ENCODE measurements at regions not wholly inside any gene's neighbourhood (a gene's known extent, or its start where the extent isn't known, plus 50 kb on each side); places are given as distances from the start of the nearest gene placed in this dataset.
A peak's percentile ranks its signal among the peaks of the same experiment; 100 is the strongest.

GRCh38 chrX:15143050-15143824 lies 126.6 kb downstream of the ASB9 start:
- Mint-ChIP-seq H3K4me1 (ENCODE audit: insufficient read depth, unreplicated experiment) (no peaks in the 10 kb centered on the region), H3K27ac (ENCODE audit: low read depth, unreplicated experiment) (no peak overlapping the region), H3K36me3 (ENCODE audit: insufficient read depth, unreplicated experiment) (no peaks in the 10 kb centered on the region), H3K27me3 (ENCODE audit: insufficient read depth, unreplicated experiment) (peaks cover 70% of the 10 kb centered on the region), H3K4me3 (ENCODE audit: unreplicated experiment) (no peak overlapping the region), H3K9me3 (ENCODE audit: unreplicated experiment) (no peaks in the 10 kb centered on the region)
- CTCF ChIA-PET = interaction anchor here (0.6 to 4.8 kb wide), 53 partner anchors 9 to 1796 kb away, joined by 3 to 35 read pairs (median 4); no protein-coding TSS in a partner anchor
- TF ChIP-seq, protein P1, sequence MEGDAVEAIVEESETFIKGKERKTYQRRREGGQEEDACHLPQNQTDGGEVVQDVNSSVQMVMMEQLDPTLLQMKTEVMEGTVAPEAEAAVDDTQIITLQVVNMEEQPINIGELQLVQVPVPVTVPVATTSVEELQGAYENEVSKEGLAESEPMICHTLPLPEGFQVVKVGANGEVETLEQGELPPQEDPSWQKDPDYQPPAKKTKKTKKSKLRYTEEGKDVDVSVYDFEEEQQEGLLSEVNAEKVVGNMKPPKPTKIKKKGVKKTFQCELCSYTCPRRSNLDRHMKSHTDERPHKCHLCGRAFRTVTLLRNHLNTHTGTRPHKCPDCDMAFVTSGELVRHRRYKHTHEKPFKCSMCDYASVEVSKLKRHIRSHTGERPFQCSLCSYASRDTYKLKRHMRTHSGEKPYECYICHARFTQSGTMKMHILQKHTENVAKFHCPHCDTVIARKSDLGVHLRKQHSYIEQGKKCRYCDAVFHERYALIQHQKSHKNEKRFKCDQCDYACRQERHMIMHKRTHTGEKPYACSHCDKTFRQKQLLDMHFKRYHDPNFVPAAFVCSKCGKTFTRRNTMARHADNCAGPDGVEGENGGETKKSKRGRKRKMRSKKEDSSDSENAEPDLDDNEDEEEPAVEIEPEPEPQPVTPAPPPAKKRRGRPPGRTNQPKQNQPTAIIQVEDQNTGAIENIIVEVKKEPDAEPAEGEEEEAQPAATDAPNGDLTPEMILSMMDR (IDR thresholded peaks at IDR 0.05; ENCODE audit: unreplicated experiment) = peak; percentile 74
- intact Hi-C loops (cut with micrococcal nuclease) = loop anchor here (1.0 to 10.0 kb wide), 6 partner anchors 100 to 1104 kb away; partner anchors contain the start of gene GLRA2
- BruUV-seq (replicated peaks) = no TSS peak
- POLR2A ChIA-PET = no interaction called here
- DNase-seq (ENCODE audit: unreplicated experiment) = peak; percentile 67

GRCh38 chrX:15142084-15142715 lies 127.7 kb downstream of the ASB9 start:
- POLR2A ChIA-PET = no interaction called here
- Mint-ChIP-seq H3K27me3 (ENCODE audit: insufficient read depth, unreplicated experiment) (peaks cover 60% of the 10 kb centered on the region), H3K9me3 (ENCODE audit: unreplicated experiment) (no peaks in the 10 kb centered on the region), H3K36me3 (ENCODE audit: insufficient read depth, unreplicated experiment) (no peaks in the 10 kb centered on the region), H3K4me1 (ENCODE audit: insufficient read depth, unreplicated experiment) (no peaks in the 10 kb centered on the region), H3K4me3 (ENCODE audit: unreplicated experiment) (no peak overlapping the region), H3K27ac (ENCODE audit: low read depth, unreplicated experiment) (no peak overlapping the region)
- TF ChIP-seq, protein P1 (IDR thresholded peaks at IDR 0.05; ENCODE audit: unreplicated experiment) = no peak
- BruUV-seq (replicated peaks) = no TSS peak
- intact Hi-C loops (cut with micrococcal nuclease) = loop anchor here (2.0 to 10.0 kb wide), 3 partner anchors 427 to 1090 kb away; partner anchors contain the start of gene GLRA2
- no peak for DNase-seq (ENCODE audit: unreplicated experiment)
- CTCF ChIA-PET = interaction anchor here (0.6 to 4.8 kb wide), 24 partner anchors 8 to 1103 kb away, joined by 3 to 35 read pairs (median 4); no protein-coding TSS in a partner anchor

DNA sequence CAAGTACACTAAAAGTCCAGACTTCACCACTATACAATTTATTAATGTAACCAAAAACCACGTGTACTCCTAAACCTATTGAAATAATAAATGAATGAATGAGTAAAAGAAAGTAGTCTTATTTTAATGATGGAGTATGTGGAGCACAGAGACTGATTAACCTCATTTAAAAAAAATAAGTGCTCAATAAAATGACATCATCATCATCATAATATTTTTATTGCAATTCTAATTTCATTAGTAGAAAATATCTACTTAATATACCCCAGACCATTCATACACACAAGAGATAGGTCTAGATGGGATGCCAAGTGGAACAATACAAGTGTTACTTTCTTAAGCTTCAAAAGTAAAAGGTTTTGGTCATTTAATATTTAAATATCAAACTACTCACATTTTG lies 133.1 kb downstream of the ASB9 start:
- CTCF ChIA-PET = no interaction called here
- Mint-ChIP-seq H3K4me3 (ENCODE audit: unreplicated experiment) (no peak overlapping the region), H3K27ac (ENCODE audit: low read depth, unreplicated experiment) (no peak overlapping the region), H3K9me3 (ENCODE audit: unreplicated experiment) (no peaks in the 10 kb centered on the region), H3K36me3 (ENCODE audit: insufficient read depth, unreplicated experiment) (no peaks in the 10 kb centered on the region), H3K4me1 (ENCODE audit: insufficient read depth, unreplicated experiment) (no peaks in the 10 kb centered on the region), H3K27me3 (ENCODE audit: insufficient read depth, unreplicated experiment) (peaks cover 32% of the 10 kb centered on the region)
- POLR2A ChIA-PET = no interaction called here
- DNase-seq (ENCODE audit: unreplicated experiment) = no peak
- intact Hi-C loops (cut with micrococcal nuclease) = no loop called here
- no TSS peak for BruUV-seq (replicated peaks)
- TF ChIP-seq, protein P1 (IDR thresholded peaks at IDR 0.05; ENCODE audit: unreplicated experiment) = no peak

DNA sequence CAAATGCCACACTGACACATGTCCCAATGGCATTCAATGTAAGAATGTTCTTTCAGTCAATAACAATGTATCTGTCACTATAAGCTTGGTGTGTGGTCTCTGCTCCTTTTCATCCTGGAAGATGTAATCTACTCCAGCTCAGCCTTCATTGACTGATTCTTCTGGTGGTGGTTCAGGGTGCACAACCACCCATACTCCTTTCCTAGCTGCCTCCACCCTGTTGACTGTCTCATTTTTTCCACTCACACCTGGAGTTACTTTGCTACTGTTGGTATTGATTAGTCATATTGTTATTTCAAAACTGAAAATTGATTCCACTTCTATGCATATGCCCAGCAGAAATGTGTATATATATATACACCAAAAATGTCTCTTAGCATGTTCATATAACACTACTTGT lies 140.5 kb downstream of the ASB9 start:
- Mint-ChIP-seq H3K4me1 (ENCODE audit: insufficient read depth, unreplicated experiment) (no peaks in the 10 kb centered on the region), H3K27ac (ENCODE audit: low read depth, unreplicated experiment) (no peak overlapping the region), H3K36me3 (ENCODE audit: insufficient read depth, unreplicated experiment) (no peaks in the 10 kb centered on the region), H3K4me3 (ENCODE audit: unreplicated experiment) (no peak overlapping the region), H3K27me3 (ENCODE audit: insufficient read depth, unreplicated experiment) (peaks cover 26% of the 10 kb centered on the region), H3K9me3 (ENCODE audit: unreplicated experiment) (no peaks in the 10 kb centered on the region)
- TF ChIP-seq, protein P1 (IDR thresholded peaks at IDR 0.05; ENCODE audit: unreplicated experiment) = no peak
- CTCF ChIA-PET = interaction anchor here (3.7 kb wide), 1 partner anchor 13 kb away, joined by 30 read pairs; no protein-coding TSS in a partner anchor
- no TSS peak for BruUV-seq (replicated peaks)
- DNase-seq (ENCODE audit: unreplicated experiment) = no peak
- intact Hi-C loops (cut with micrococcal nuclease) = no loop called here
- POLR2A ChIA-PET = interaction anchor here (0.6 kb wide), 1 partner anchor 24 kb away, joined by 3 read pairs; no protein-coding TSS in a partner anchor

Measured in MCF 10A (cell line).